ENCODE measurements at regions not wholly inside any gene's neighbourhood (a gene's known extent, or its start where the extent isn't known, plus 50 kb on each side); places are given as distances from the start of the nearest gene placed in this dataset.

- no peak for TF ChIP-seq CREB1 (IDR thresholded peaks at IDR 0.05; ENCODE audit: low read depth)
- TF ChIP-seq ZBTB7A (IDR thresholded peaks at IDR 0.05; ENCODE audit: low read depth), result no peak
- no peak for TF ChIP-seq TEAD4 (IDR thresholded peaks at IDR 0.05)
- TF ChIP-seq NFIC (IDR thresholded peaks at IDR 0.05), result no peak
- TF ChIP-seq CEBPB (IDR thresholded peaks at IDR 0.05), result no peak
- TF ChIP-seq USF1 (IDR thresholded peaks at IDR 0.05), result no peak
- TF ChIP-seq TAF1 (IDR thresholded peaks at IDR 0.05; ENCODE audit: low read depth), result no peak
Observed at GRCh38 chrX:121160987-121161386, 113.6 kb downstream of the GLUD2 start.

- TF ChIP-seq MAX (IDR thresholded peaks at IDR 0.05), result no peak
- no peak for TF ChIP-seq TEAD4 (IDR thresholded peaks at IDR 0.05)
- no peak for TF ChIP-seq FOXM1 (IDR thresholded peaks at IDR 0.05; ENCODE audit: borderline replicate concordance, low read depth)
- no peak for TF ChIP-seq CEBPB (IDR thresholded peaks at IDR 0.05)
- no peak for TF ChIP-seq USF1 (IDR thresholded peaks at IDR 0.05)
Observed at GRCh38 chrX:121161501-121161933, 114.1 kb downstream of the GLUD2 start.

- TF ChIP-seq TCF12 (IDR thresholded peaks at IDR 0.05; ENCODE audit: low read depth), result no peak
- no peak for TF ChIP-seq USF1 (IDR thresholded peaks at IDR 0.05)
- no peak for TF ChIP-seq NFIC (IDR thresholded peaks at IDR 0.05)
- TF ChIP-seq CEBPB (IDR thresholded peaks at IDR 0.05), result no peak
- TF ChIP-seq ZBTB7A (IDR thresholded peaks at IDR 0.05; ENCODE audit: low read depth), result no peak
- TF ChIP-seq EGR1 (IDR thresholded peaks at IDR 0.05), result no peak
- no peak for TF ChIP-seq FOXM1 (IDR thresholded peaks at IDR 0.05; ENCODE audit: borderline replicate concordance, low read depth)
- TF ChIP-seq TAF1 (IDR thresholded peaks at IDR 0.05; ENCODE audit: low read depth), result no peak
- TF ChIP-seq RAD21 (IDR thresholded peaks at IDR 0.05; ENCODE audit: low read depth), result no peak
- no peak for TF ChIP-seq YY1 (IDR thresholded peaks at IDR 0.05; ENCODE audit: low read depth)
- no peak for TF ChIP-seq EP300 (IDR thresholded peaks at IDR 0.05; ENCODE audit: borderline replicate concordance)
- TF ChIP-seq CREB1 (IDR thresholded peaks at IDR 0.05; ENCODE audit: low read depth), result no peak
Observed at GRCh38 chrX:121163443-121163842, 116.0 kb downstream of the GLUD2 start.

- TF ChIP-seq CREB1 (IDR thresholded peaks at IDR 0.05; ENCODE audit: low read depth) (no peak), CEBPB (IDR thresholded peaks at IDR 0.05) (no peak), TAF1 (IDR thresholded peaks at IDR 0.05; ENCODE audit: low read depth) (no peak), REST (IDR thresholded peaks at IDR 0.05; ENCODE audit: low read depth) (no peak), MAX (IDR thresholded peaks at IDR 0.05) (no peak)
Observed at GRCh38 chrX:121165930-121166359, 118.5 kb downstream of the GLUD2 start.

GRCh38 chrX:121169099-121170035 is 122.0 kb downstream of the GLUD2 start:
- no peak for TF ChIP-seq USF1 (IDR thresholded peaks at IDR 0.05)

GRCh38 chrX:121172703-121173102 is 125.3 kb downstream of the GLUD2 start:
- TF ChIP-seq EP300 (IDR thresholded peaks at IDR 0.05; ENCODE audit: borderline replicate concordance), result no peak
- TF ChIP-seq REST (IDR thresholded peaks at IDR 0.05; ENCODE audit: low read depth), result no peak
- TF ChIP-seq EGR1 (IDR thresholded peaks at IDR 0.05), result no peak
- no peak for TF ChIP-seq RAD21 (IDR thresholded peaks at IDR 0.05; ENCODE audit: low read depth)
- TF ChIP-seq TAF1 (IDR thresholded peaks at IDR 0.05; ENCODE audit: low read depth), result no peak
- TF ChIP-seq YY1 (IDR thresholded peaks at IDR 0.05; ENCODE audit: low read depth), result no peak
- no peak for TF ChIP-seq NFIC (IDR thresholded peaks at IDR 0.05)
- no peak for TF ChIP-seq ZBTB7A (IDR thresholded peaks at IDR 0.05; ENCODE audit: low read depth)
- TF ChIP-seq MAX (IDR thresholded peaks at IDR 0.05), result no peak
- no peak for TF ChIP-seq CREB1 (IDR thresholded peaks at IDR 0.05; ENCODE audit: low read depth)
- no peak for TF ChIP-seq FOXM1 (IDR thresholded peaks at IDR 0.05; ENCODE audit: borderline replicate concordance, low read depth)
- no peak for TF ChIP-seq TCF12 (IDR thresholded peaks at IDR 0.05; ENCODE audit: low read depth)
- TF ChIP-seq TEAD4 (IDR thresholded peaks at IDR 0.05), result no peak
- no peak for TF ChIP-seq CEBPB (IDR thresholded peaks at IDR 0.05)
- no peak for TF ChIP-seq USF1 (IDR thresholded peaks at IDR 0.05)
